Suprapubic skin (tissue), 4 donors: ENCODE measurements at regions not wholly inside any gene's neighbourhood (a gene's known extent, or its start where the extent isn't known, plus 50 kb on each side); places are given as distances from the start of the nearest gene placed in this dataset.

Experiments
- EP300 ChIP-seq: sonication (generic); formaldehyde crosslinking; IDR thresholded peaks from one replicate; pipeline ENCODE4 v1.6.1; 2017; ENCODE audit warnings: antibody characterized with exemption
- POLR2A ChIP-seq, 2 donors: fragments of 450-650 bp; IDR thresholded peaks; one replicate each; pipeline ENCODE4 v1.6.1; 2017; ENCODE audit warnings: antibody characterized with exemption in 2 of 2, mild to moderate bottlenecking in 2 of 2, moderate library complexity in 2 of 2
- POLR2AphosphoS5 ChIP-seq, 3 donors: sonication (generic); formaldehyde crosslinking; IDR thresholded peaks; one replicate each; pipeline ENCODE4 v1.6.1; 2017; ENCODE audit warnings: antibody characterized with exemption in 3 of 3
- TF ChIP-seq, protein P1 (sequence below), 2 donors: fragments of 200-600 bp in 1 of 2; fragments of 450-650 bp in 1 of 2; sonication (generic) in 1 of 2; IDR thresholded peaks; one replicate each; pipeline ENCODE4 v1.5.1; 2016 to 2019; ENCODE audit warnings: antibody characterized with exemption in 2 of 2, mild to moderate bottlenecking in 1 of 2, moderate library complexity in 1 of 2

DNA sequence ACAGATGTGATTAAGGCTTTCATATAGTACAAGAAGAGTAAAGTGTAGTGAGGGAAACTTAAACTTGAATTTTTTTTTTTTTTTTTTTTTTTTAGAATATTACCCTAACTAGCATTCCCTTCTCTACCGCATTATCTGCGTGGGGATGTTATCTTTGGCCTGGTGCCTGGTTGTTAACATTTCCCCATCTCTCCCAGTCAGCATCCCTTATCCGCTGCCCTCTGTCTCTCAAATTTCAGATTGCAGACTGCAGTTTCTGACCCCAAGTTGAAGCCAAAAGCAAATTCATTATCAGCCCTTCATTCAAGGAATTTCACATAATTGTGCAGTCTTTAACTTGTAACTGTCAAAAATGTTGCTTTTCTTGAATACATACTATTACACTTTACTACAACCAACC, 353.0 kb downstream of the PLOD2 start:
- TF ChIP-seq POLR2A (IDR thresholded peaks at IDR 0.05) (no peak), EP300 (no peak), POLR2AphosphoS5 (IDR thresholded peaks at IDR 0.05) (no peak)
- TF ChIP-seq, protein P1, sequence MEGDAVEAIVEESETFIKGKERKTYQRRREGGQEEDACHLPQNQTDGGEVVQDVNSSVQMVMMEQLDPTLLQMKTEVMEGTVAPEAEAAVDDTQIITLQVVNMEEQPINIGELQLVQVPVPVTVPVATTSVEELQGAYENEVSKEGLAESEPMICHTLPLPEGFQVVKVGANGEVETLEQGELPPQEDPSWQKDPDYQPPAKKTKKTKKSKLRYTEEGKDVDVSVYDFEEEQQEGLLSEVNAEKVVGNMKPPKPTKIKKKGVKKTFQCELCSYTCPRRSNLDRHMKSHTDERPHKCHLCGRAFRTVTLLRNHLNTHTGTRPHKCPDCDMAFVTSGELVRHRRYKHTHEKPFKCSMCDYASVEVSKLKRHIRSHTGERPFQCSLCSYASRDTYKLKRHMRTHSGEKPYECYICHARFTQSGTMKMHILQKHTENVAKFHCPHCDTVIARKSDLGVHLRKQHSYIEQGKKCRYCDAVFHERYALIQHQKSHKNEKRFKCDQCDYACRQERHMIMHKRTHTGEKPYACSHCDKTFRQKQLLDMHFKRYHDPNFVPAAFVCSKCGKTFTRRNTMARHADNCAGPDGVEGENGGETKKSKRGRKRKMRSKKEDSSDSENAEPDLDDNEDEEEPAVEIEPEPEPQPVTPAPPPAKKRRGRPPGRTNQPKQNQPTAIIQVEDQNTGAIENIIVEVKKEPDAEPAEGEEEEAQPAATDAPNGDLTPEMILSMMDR (IDR thresholded peaks at IDR 0.05), result no peak
